ENCODE measurements at regions not wholly inside any gene's neighbourhood (a gene's known extent, or its start where the extent isn't known, plus 50 kb on each side); places are given as distances from the start of the nearest gene placed in this dataset.

GRCh38 chr6:106832766-106833510 is 141.6 kb downstream of the CD24 start:
- no peak for TF ChIP-seq CTCF (IDR thresholded peaks at IDR 0.05)

GRCh38 chr6:106830930-106831329 is 143.6 kb downstream of the CD24 start:
- no peak for TF ChIP-seq CTCF (IDR thresholded peaks at IDR 0.05)

GRCh38 chr6:106829451-106829850 is 145.1 kb downstream of the CD24 start:
- no peak for TF ChIP-seq CTCF (IDR thresholded peaks at IDR 0.05)

GRCh38 chr6:106827081-106827480 is 147.4 kb downstream of the CD24 start:
- TF ChIP-seq CTCF (IDR thresholded peaks at IDR 0.05): no peak

GRCh38 chr6:106825156-106825555 is 149.4 kb downstream of the CD24 start:
- no peak for TF ChIP-seq CTCF (IDR thresholded peaks at IDR 0.05)

- no peak for TF ChIP-seq CTCF (IDR thresholded peaks at IDR 0.05)
Observed at GRCh38 chr6:106823732-106824351, 150.7 kb downstream of the CD24 start.

GRCh38 chr6:106823058-106823457 is 151.5 kb downstream of the CD24 start:
- TF ChIP-seq CTCF (IDR thresholded peaks at IDR 0.05): no peak

All from LNCAP (cell line).